H1 (cell line): ENCODE measurements at regions not wholly inside any gene's neighbourhood (a gene's known extent, or its start where the extent isn't known, plus 50 kb on each side); places are given as distances from the start of the nearest gene placed in this dataset.

ENCODE experiments used
- CTCF ChIA-PET: fragments of 300-600 bp; sonication (Branson Sonifier 250); formaldehyde crosslinking; loops from one replicate; lab custom pipeline; 2021; ENCODE audit not compliant: partially characterized antibody; lab: Charles Lee
- POLR2A ChIA-PET: fragments of 300-600 bp; sonication (Branson Sonifier 250); formaldehyde crosslinking; loops from one replicate; lab custom pipeline; 2021; ENCODE audit warnings: inconsistent platforms; ENCODE audit not compliant: partially characterized antibody; lab: Charles Lee
- DNase-seq, 2 experiments: peaks; one replicate each; pipeline versions ENCODE4 v3.0.0 to v3.0.0-alpha.2; 2010 to 2022; ENCODE audit warnings: low spot score in 2 of 2, low read depth in 1 of 2, mixed read lengths in 1 of 2
- FAIRE-seq: peaks from 2 replicates; lab custom pipeline; 2011; peaks lifted over from hg19 to GRCh38; lab: Jason Lieb, UNC
- H2AFZ ChIP-seq: 2 replicates; pipeline ENCODE4 v1.8.1; 2012; ENCODE audit warnings: low read length, inconsistent platforms
- H2AK5ac ChIP-seq: 2 replicates; pipeline ENCODE4 v1.6.1; 2013; ENCODE audit warnings: low read depth, low read length
- H2BK120ac ChIP-seq: replicated peaks from 2 replicates; pipeline ENCODE3; 2013; ENCODE audit warnings: low read depth, low read length, inconsistent platforms
- H2BK12ac ChIP-seq: 2 replicates; pipeline ENCODE4 v1.6.1; 2013; ENCODE audit warnings: low read depth, low read length
- H2BK15ac ChIP-seq: 2 replicates; pipeline ENCODE4 v1.6.1; 2013; ENCODE audit warnings: low read length
- H2BK20ac ChIP-seq: 2 replicates; pipeline ENCODE4 v1.6.1; 2013; ENCODE audit warnings: low read length
- H2BK5ac ChIP-seq: 2 replicates; pipeline ENCODE4 v1.6.1; 2013; ENCODE audit warnings: low read depth, low read length
- H3K14ac ChIP-seq: 2 replicates; pipeline ENCODE4 v1.6.1; 2013; ENCODE audit warnings: inconsistent platforms; ENCODE audit not compliant: insufficient read length
- H3K18ac ChIP-seq: 2 replicates; pipeline ENCODE4 v1.6.1; 2013; ENCODE audit warnings: low read length; ENCODE audit errors: extremely low read depth
- H3K23ac ChIP-seq: 2 replicates; pipeline ENCODE4 v1.6.1; 2013; ENCODE audit warnings: inconsistent platforms; ENCODE audit not compliant: insufficient read length
- H3K23me2 ChIP-seq: 2 replicates; pipeline ENCODE4 v1.6.1; 2013; ENCODE audit warnings: low read depth, low read length
- H3K27ac ChIP-seq: 2 replicates; pipeline ENCODE4 v1.6.1; 2011; ENCODE audit warnings: low read depth, low read length, inconsistent platforms
- H3K27me3 ChIP-seq, 4 experiments: replicated peaks in 1 of 4; 1 replicate in 1 of 4; 2 replicates in 3 of 4; pipeline versions ENCODE4 v1.6.1 to v1.8.1; 2011 to 2013; ENCODE audit warnings: low read length in 3 of 4, mild to moderate bottlenecking in 3 of 4, inconsistent platforms in 2 of 4, mixed read lengths in 2 of 4, moderate library complexity in 1 of 4; ENCODE audit not compliant: control insufficient read depth in 3 of 4, insufficient read depth in 3 of 4; ENCODE audit errors: extremely low read depth in 1 of 4
- H3K36me3 ChIP-seq, 4 experiments: 2 replicates each; pipeline versions ENCODE4 v1.6.1 to v1.8.1; 2011 to 2013; ENCODE audit warnings: mild to moderate bottlenecking in 4 of 4, low read length in 3 of 4, moderate library complexity in 2 of 4, control low read depth in 1 of 4, inconsistent platforms in 1 of 4; ENCODE audit not compliant: insufficient read depth in 4 of 4, control insufficient read depth in 2 of 4
- H3K4ac ChIP-seq: replicated peaks from 2 replicates; pipeline ENCODE3; 2013; ENCODE audit warnings: low read length, low read depth, mixed read lengths, inconsistent platforms; ENCODE audit not compliant: insufficient read length
- H3K4me1 ChIP-seq, 4 experiments: replicated peaks in 1 of 4; 1 replicate in 1 of 4; 2 replicates in 3 of 4; pipeline versions ENCODE4 v1.6.1 to v1.8.1; 2011 to 2013; ENCODE audit warnings: low read length in 3 of 4, inconsistent platforms in 2 of 4, mixed read lengths in 1 of 4; ENCODE audit not compliant: insufficient read depth in 4 of 4, control insufficient read depth in 3 of 4
- H3K4me2 ChIP-seq, 2 experiments: 2 replicates each; pipeline versions ENCODE4 v1.6.1 to v1.8.1; 2011 to 2013; ENCODE audit warnings: low read depth in 2 of 2, low read length in 2 of 2, control low read depth in 1 of 2, inconsistent platforms in 1 of 2, mild to moderate bottlenecking in 1 of 2; ENCODE audit not compliant: insufficient read depth in 1 of 2
- H3K4me3 ChIP-seq, 4 experiments: fragments of 200-600, 300-600 bp in 1 of 4; sonication (generic), shearing (Covaris generic), sonication (Bioruptor Twin) in 1 of 4; 2 replicates each; pipeline versions ENCODE4 v1.5.1 to v1.8.1; 2011 to 2016; ENCODE audit warnings: low read length in 4 of 4, low read depth in 3 of 4, control low read depth in 2 of 4, inconsistent platforms in 2 of 4, mild to moderate bottlenecking in 2 of 4, mixed read lengths in 1 of 4, moderate library complexity in 1 of 4; ENCODE audit not compliant: insufficient read depth in 2 of 4; ENCODE audit errors: extremely low read depth in 1 of 4
- H3K56ac ChIP-seq: replicated peaks from 2 replicates; pipeline ENCODE3; 2013; ENCODE audit warnings: low read depth, mild to moderate bottlenecking, mixed read lengths, low read length, inconsistent platforms; ENCODE audit not compliant: insufficient read length
- H3K79me1 ChIP-seq: 2 replicates; pipeline ENCODE4 v1.6.1; 2013; ENCODE audit warnings: low read depth, low read length, control low read depth
- H3K79me2 ChIP-seq, 2 experiments: 2 replicates each; pipeline versions ENCODE4 v1.6.1 to v1.8.1; 2012 to 2013; ENCODE audit warnings: low read length in 2 of 2, mild to moderate bottlenecking in 2 of 2, inconsistent platforms in 1 of 2; ENCODE audit not compliant: insufficient read depth in 2 of 2, control insufficient read depth in 1 of 2
- H3K9ac ChIP-seq, 4 experiments: replicated peaks in 1 of 4; 1 replicate in 1 of 4; 2 replicates in 3 of 4; pipeline versions ENCODE4 v1.6.1 to v1.8.1; 2011 to 2013; ENCODE audit warnings: low read depth in 3 of 4, low read length in 3 of 4, control low read depth in 2 of 4, mild to moderate bottlenecking in 2 of 4, moderate library complexity in 2 of 4, inconsistent platforms in 1 of 4; ENCODE audit errors: extremely low read depth in 1 of 4
- H3K9me3 ChIP-seq, 2 experiments: 2 replicates each; pipeline versions ENCODE4 v1.6.1 to v1.8.1; 2012 to 2013; ENCODE audit warnings: mild to moderate bottlenecking in 2 of 2, moderate library complexity in 2 of 2, control low read depth in 1 of 2, inconsistent platforms in 1 of 2, low read depth in 1 of 2, low read length in 1 of 2, mixed read lengths in 1 of 2; ENCODE audit not compliant: insufficient read depth in 2 of 2
- H4K20me1 ChIP-seq, 2 experiments: replicated peaks in 1 of 2; 2 replicates each; pipeline versions ENCODE3 to v1.8.1; 2011 to 2013; ENCODE audit warnings: inconsistent platforms in 2 of 2, low read length in 2 of 2, mild to moderate bottlenecking in 1 of 2; ENCODE audit not compliant: insufficient read depth in 2 of 2, control insufficient read depth in 1 of 2
- H4K5ac ChIP-seq: 2 replicates; pipeline ENCODE4 v1.6.1; 2013; ENCODE audit warnings: low read length, low read depth, mixed read lengths, inconsistent platforms; ENCODE audit not compliant: insufficient read length
- H4K8ac ChIP-seq: 2 replicates; pipeline ENCODE4 v1.8.0; 2013; ENCODE audit warnings: mild to moderate bottlenecking, moderate library complexity, low read length, inconsistent platforms; ENCODE audit not compliant: insufficient read depth; ENCODE audit errors: extremely low read depth
- H4K91ac ChIP-seq: replicated peaks from 2 replicates; pipeline ENCODE3; 2013; ENCODE audit warnings: low read length, mixed read lengths, inconsistent platforms; ENCODE audit not compliant: insufficient read length
- CREB1 ChIP-seq: IDR thresholded peaks from 2 replicates; pipeline ENCODE4 v1.6.1; 2012; ENCODE audit warnings: inconsistent platforms
- CTBP2 ChIP-seq: IDR thresholded peaks from 2 replicates; pipeline ENCODE4 v1.7.0; 2011; ENCODE audit warnings: borderline replicate concordance, mild to moderate bottlenecking, moderate library complexity, mixed read lengths, low read length; ENCODE audit not compliant: insufficient read depth, insufficient read length
- EP300 ChIP-seq, 2 experiments: IDR thresholded peaks; 1 replicate in 1 of 2; 2 replicates in 1 of 2; pipeline ENCODE4 v1.6.1; 2011 to 2012; ENCODE audit warnings: low read depth in 2 of 2, low read length in 2 of 2, mild to moderate bottlenecking in 2 of 2, borderline replicate concordance in 1 of 2, inconsistent platforms in 1 of 2, moderate library complexity in 1 of 2
- RBBP5 ChIP-seq: IDR thresholded peaks from 2 replicates; pipeline ENCODE4 v1.7.1; 2012; ENCODE audit warnings: low read depth, mild to moderate bottlenecking, inconsistent platforms, low read length, moderate library complexity, borderline replicate concordance
- TBP ChIP-seq: IDR thresholded peaks from 2 replicates; pipeline ENCODE4 v1.6.1; 2011; ENCODE audit warnings: low read depth, low read length, improper control_type of control experiment
- WGBS, 2 experiments: shearing (Covaris generic) in 1 of 2; methylation state at CpG; one replicate each; pipeline versions ENCODE4 v1.1.6 to v1.1.7; 2013 to 2015; ENCODE audit warnings: low lambda C conversion rate in 2 of 2, mixed read lengths in 2 of 2, inconsistent platforms in 1 of 2, low coverage in 1 of 2, missing lambda C conversion rate in 1 of 2; ENCODE audit not compliant: insufficient replicate concordance in 2 of 2, insufficient coverage in 1 of 2, insufficient read length in 1 of 2; ENCODE audit errors: extremely low coverage in 1 of 2, missing lambda C conversion rate in 1 of 2; 5-methylcytosine and 5-hydroxymethylcytosine counted together

GRCh38 chr14:80059041-80059440, 152.3 kb downstream of the DIO2 start:
- Histone ChIP-seq H3K79me2 (no peaks in the 10 kb centered on the region), H3K23ac (no peak overlapping the region), H3K9me3 (no peaks in the 10 kb centered on the region), H3K27ac (no peak overlapping the region), H2BK120ac (no peak overlapping the region), H4K8ac (no peak overlapping the region), H3K14ac (no peak overlapping the region), H3K56ac (no peak overlapping the region), H2BK20ac (no peak overlapping the region), H3K4me3 (no peak overlapping the region), H2AFZ (no peak overlapping the region), H3K9ac (no peak overlapping the region), H2BK5ac (no peak overlapping the region), H4K20me1 (no peaks in the 10 kb centered on the region), H3K4ac (no peak overlapping the region), H3K79me1 (no peaks in the 10 kb centered on the region), H3K27me3 (no peaks in the 10 kb centered on the region), H3K23me2 (no peaks in the 10 kb centered on the region), H3K36me3 (no peaks in the 10 kb centered on the region), H4K91ac (no peak overlapping the region), H2AK5ac (no peak overlapping the region), H3K18ac (no peak overlapping the region), H3K4me2 (no peak overlapping the region), H2BK12ac (no peak overlapping the region), H3K4me1 (no peaks in the 10 kb centered on the region), H2BK15ac (no peak overlapping the region), H4K5ac (no peak overlapping the region)
- FAIRE-seq: no peak
- POLR2A ChIA-PET: no interaction called here
- WGBS, 2 experiments: 93% methylated on average over 2 of the region's 2 CpGs; no CpG with 5 or more reads in 1 of the 2 experiments
- no peak for TF ChIP-seq EP300 (IDR thresholded peaks at IDR 0.05; ENCODE audit: borderline replicate concordance in 1 of 2, low read depth in 2 of 2, low read length in 2 of 2)
- no peak for TF ChIP-seq CREB1
- TF ChIP-seq CTBP2: no peak
- no peak for TF ChIP-seq TBP
- no peak for TF ChIP-seq RBBP5
- CTCF ChIA-PET: interaction anchor here (0.8 kb wide), 2 partner anchors 11 to 143 kb away, joined by 3 read pairs; no protein-coding TSS in a partner anchor
- DNase-seq: no peak
